ENCODE measurements at regions not wholly inside any gene's neighbourhood (a gene's known extent, or its start where the extent isn't known, plus 50 kb on each side); places are given as distances from the start of the nearest gene placed in this dataset.

DNA sequence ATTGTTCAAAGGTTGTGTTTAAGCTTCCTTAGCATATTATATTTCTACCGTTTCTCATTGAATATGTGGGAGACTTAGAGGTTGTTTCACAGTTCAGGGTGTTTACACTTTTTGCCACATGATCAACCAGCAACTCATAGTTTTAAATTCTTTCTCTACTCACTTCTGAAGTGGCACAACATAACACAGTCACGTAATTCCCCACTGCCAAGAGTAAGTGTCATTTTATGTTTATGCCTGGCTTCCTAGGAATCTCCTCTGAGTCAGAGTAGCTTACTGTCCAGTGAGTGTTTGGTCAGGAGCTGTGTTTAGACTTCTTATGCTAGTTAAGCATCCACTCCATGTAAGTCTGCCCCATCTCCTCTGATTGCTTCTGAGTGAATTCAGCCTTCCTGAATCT, 520.8 kb upstream of the KIRREL3 start:
- peak; percentile 11 for DNase-seq (ENCODE audit: low read depth)
- no peak overlapping the region for H3K4me3 ChIP-seq (ENCODE audit: low read length)
- TF ChIP-seq, protein P1, sequence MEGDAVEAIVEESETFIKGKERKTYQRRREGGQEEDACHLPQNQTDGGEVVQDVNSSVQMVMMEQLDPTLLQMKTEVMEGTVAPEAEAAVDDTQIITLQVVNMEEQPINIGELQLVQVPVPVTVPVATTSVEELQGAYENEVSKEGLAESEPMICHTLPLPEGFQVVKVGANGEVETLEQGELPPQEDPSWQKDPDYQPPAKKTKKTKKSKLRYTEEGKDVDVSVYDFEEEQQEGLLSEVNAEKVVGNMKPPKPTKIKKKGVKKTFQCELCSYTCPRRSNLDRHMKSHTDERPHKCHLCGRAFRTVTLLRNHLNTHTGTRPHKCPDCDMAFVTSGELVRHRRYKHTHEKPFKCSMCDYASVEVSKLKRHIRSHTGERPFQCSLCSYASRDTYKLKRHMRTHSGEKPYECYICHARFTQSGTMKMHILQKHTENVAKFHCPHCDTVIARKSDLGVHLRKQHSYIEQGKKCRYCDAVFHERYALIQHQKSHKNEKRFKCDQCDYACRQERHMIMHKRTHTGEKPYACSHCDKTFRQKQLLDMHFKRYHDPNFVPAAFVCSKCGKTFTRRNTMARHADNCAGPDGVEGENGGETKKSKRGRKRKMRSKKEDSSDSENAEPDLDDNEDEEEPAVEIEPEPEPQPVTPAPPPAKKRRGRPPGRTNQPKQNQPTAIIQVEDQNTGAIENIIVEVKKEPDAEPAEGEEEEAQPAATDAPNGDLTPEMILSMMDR (conservative IDR thresholded peaks at IDR 0.05; ENCODE audit: low read length): no peak

DNA sequence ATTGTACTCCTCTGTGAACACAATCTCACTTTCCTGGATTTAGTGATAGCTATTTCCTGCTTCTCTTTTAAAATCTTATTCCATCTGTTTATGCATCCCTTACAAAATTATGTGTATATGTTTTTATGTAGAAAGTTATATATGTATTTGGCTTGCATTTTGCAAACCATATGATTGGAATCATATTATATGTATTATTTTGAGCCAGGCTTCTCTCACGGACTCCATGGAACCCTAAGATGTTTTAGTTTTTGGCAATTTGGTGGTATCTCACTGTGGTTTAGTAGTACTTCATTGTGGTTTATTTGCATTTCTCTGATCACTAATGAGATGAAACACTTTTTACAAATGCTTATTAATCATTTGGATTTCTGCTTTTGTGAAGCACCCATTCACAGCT, 507.3 kb upstream of the KIRREL3 start:
- DNase-seq (ENCODE audit: low read depth): no peak
- TF ChIP-seq, protein P1 (conservative IDR thresholded peaks at IDR 0.05; ENCODE audit: low read length): no peak
- no peak overlapping the region for H3K4me3 ChIP-seq (ENCODE audit: low read length)

- DNase-seq (ENCODE audit: low read depth): no peak
Measured at GRCh38 chr11:127506647-127507046, 506.1 kb upstream of the KIRREL3 start.

DNA sequence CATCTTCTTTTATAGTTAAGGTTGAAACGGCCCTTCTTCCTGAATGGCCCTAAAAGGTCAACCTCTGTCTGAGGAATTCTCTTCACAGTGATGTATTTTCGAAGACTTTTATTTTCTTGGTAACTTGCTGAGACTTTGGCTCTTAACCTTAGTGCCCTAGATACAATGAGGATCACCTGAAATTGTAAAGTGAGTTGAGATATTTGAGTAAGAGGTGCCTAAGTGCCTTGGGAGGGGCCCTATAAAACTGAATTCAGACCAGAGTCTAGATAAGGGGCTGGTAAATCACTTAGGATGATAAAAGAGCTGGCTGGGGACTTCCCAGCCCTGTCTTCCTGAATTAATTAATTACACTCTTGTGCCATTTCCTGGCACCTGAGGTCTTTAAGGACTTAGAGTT, 505.6 kb upstream of the KIRREL3 start:
- H3K4me3 ChIP-seq (ENCODE audit: low read length): no peak overlapping the region
- TF ChIP-seq, protein P1 (conservative IDR thresholded peaks at IDR 0.05; ENCODE audit: low read length): no peak
- DNase-seq (ENCODE audit: low read depth): no peak

More at GRCh38 chr11:127506647-127507046, 506.1 kb upstream of the KIRREL3 start:
- TF ChIP-seq, protein P1 (conservative IDR thresholded peaks at IDR 0.05; ENCODE audit: low read length): no peak
- H3K4me3 ChIP-seq (ENCODE audit: low read length): no peak overlapping the region

DNA sequence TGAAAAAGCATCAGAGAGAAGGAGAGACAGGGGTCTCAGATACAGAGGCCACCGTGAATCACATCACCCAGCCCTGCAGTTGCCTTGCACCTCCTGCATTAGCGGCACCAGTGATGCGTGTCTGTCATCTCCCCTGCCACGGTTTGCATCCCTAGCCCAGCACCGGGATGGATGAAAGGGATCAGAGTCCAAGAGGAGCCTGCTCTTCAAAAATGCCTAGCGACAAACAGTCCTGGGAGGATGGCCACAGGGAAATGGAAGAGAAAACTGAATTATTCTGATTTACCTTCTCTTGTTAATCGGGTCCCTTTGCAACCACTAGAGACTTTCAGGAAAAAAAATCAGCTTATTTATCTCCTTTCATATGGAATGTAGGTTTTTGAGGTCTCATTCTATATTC, 495.6 kb upstream of the KIRREL3 start:
- DNase-seq (ENCODE audit: low read depth): no peak
- H3K4me3 ChIP-seq (ENCODE audit: low read length): no peak overlapping the region
- TF ChIP-seq, protein P1 (conservative IDR thresholded peaks at IDR 0.05; ENCODE audit: low read length): no peak

DNA sequence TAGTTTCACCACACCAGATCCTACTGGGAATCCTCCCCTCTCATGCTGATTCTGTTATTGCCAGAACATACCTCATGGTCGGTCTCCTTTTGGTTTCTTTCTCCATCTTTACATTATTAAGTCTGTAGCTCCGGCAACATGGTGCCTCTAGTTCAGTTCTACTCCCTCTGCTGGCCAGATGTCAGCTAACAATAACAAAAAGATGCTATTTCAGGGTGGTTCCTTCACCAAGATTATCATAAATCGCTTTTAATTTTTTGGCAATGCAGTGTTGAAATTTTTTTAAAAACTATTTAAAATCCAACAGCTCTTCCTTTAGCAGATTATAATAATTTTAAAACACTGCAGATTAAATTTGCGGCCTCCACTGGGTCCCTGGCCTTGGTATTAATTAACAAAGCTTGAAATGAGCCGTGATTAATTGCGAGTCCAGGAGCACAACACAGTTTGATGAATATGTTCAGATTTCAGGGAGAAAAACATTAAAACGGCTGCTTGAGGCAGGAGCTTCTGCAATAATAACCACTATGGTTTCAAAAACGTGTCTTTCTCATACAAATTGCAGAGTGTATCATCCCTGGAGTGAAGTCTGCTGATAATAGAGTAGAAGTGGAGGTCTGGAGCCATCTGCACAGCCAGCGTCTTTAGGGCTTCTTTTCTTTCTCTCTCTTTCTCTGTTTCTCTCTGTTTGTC, 492.9 kb upstream of the KIRREL3 start:
- DNase-seq (ENCODE audit: low read depth): peak; percentile 3
- no peak overlapping the region for H3K4me3 ChIP-seq (ENCODE audit: low read length)
- TF ChIP-seq, protein P1 (conservative IDR thresholded peaks at IDR 0.05; ENCODE audit: low read length): peak; percentile 25

DNA sequence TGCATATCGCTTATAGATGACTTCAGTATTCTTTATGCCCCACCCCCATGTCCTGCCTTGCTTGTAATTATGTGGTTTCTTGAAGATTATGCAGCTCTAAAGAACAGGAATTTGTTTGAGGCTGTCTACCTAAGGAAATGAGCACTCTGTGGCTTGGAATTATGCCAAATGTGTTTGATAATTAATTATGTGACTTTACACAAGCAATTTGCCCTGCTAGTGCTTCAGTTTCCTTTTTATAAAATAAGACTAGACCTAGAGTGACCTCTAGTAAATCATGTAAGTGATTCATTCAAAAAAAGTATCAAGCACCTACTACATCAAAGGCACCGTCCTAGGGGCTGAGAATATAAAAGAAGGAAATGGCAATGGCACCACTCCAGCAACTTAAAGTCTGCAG, 491.5 kb upstream of the KIRREL3 start:
- TF ChIP-seq, protein P1 (conservative IDR thresholded peaks at IDR 0.05; ENCODE audit: low read length): no peak
- DNase-seq (ENCODE audit: low read depth): no peak
- no peak overlapping the region for H3K4me3 ChIP-seq (ENCODE audit: low read length)
